ENCODE measurements at regions not wholly inside any gene's neighbourhood (a gene's known extent, or its start where the extent isn't known, plus 50 kb on each side); places are given as distances from the start of the nearest gene placed in this dataset.

DNA sequence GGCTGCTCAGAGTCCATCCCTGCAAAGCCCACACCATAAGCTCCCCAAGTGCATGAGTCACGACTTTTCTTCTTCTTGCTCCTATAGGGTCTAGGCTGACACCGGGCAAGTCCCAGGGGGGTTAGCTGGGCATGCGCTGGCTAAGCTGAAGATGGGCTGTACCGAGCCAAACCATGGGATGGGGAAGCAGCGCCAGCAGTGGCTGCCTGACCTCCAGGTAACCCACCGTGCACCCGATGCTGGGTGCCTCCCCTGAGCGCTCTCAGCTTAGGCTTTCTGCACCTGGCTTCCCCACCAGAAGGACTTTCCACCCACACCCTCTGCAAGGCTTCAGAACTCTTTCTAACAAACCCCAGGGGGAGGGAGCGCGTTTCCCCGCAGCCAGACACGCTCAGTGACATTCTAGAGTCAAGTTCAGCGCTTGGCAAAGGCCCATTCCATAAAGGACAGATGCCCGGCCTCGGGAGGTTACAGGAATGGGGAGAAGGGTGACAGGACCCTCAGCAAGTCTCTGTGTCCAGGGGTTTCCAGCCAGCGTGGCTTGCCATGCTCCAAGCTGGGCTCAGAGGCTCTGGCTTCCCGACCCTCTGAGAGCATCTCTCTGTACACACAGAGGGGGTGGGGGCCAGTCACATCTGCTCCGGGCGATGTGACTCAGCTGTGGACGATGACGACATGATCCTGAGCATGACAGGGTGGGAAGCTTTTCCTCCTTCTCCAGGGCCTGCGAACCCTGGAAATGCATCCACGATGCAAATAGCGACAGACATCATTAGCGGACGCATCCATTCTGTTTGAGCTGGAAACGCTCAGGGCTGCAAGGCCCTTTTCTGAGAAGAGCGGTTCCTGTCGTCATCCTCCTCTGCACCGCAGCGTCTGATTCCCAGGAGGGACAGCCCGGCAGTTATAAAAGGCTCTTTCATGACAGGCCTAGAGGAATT is 107.8 kb downstream of the SIK1 start:
- no peak for DNase-seq (ENCODE audit: low read depth in 2 of 3, low spot score in 1 of 3)

DNA sequence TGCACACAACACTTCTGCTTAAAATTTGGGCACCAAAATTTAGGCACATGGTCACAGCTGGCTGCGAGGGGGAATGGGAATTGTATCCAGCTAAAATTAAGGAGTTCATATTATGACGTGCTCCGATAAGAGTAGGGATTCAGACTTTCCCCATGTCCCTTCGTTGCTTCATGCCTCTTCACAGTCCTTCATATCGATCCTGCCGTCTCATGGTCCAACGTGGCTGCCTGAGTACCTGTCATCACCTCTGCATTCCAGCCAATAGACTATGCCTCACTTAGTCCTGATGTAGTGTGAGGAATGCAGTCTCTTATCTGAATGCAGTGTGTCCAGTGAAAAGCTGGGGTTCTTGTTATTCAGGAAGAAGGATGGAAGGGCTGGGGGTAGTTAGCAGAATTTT is 108.6 kb downstream of the SIK1 start:
- no peak for DNase-seq (ENCODE audit: low read depth in 2 of 3, low spot score in 1 of 3)

DNA sequence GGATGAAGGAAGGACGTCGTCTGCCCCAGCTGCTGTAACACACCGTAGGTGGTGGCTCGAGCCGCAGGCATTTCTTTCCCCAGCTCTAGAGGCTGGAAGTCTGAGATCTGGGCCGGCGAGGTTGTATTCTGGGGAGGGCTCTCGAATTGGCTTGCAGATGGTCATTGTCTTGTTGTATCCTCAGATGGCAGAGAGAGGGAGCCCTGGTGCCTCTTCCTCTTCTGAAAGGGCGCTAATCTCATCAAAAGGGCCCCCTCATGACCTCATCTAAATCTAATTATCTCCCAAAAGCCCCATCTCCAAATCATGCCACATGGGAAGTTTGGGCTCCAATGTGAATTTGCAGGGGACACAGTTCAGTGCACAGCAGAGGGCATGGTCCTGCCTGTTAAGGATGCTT is 109.0 kb downstream of the SIK1 start:
- DNase-seq (ENCODE audit: low read depth in 2 of 3, low spot score in 1 of 3), result no peak

DNA sequence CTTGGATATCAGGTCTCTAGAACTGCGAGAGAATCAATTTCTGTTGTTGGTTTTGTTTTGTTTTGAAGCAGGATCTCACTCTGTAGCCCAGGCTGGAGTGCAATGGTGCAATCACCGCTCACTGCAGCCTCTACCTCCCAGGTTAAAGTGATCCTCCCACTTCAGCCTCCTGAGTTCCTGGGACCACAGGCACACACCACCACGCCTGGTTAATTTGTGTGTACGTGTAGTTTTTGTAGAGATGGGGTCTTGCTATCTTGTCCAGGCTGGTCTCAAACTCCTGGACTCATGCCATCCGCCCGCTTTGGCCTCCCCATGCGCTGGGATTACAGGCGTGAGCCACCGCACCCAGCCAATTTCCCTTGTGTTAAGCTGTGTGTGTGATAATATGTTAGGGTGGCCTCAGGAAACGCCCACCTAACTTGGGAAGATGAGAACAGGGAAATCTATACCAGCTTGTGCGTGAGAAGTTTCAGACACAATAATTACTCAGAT is 109.6 kb downstream of the SIK1 start:
- DNase-seq (ENCODE audit: low read depth in 2 of 3, low spot score in 1 of 3), result no peak

DNA sequence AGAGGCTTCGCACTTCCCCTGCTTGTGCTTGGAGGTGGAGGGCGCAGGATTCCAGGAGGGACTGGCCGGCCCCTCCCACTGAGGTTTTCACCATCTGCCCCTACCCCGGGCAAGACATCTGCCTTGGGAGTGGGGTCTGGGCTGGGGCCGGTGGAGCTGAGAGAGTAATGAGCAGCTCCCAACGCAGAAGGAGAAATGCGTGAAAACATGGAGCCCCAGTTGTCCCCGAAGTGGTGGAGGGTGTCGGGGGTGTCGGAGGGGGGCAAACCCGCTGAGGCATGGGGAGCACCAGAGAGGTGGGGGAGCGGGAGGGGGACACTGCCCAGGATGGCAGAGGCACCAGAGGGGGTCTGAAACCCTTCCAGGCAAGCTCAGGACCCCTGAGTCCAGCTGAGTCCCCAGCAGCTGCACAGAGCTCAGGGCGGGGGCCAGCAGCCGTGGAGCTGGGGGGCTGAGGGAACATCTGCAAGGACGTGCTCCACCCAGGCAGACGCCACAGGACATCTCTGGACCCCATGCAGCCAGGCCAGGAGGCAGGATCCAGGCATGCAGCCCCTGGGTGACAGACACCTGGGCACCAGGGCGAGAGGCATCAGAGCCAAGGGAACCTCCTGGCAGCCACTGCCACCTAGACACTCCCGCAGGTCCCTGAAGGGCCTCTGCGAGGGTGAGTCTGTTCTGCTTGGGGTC is 110.6 kb downstream of the SIK1 start:
- no peak for DNase-seq (ENCODE audit: low read depth in 2 of 3, low spot score in 1 of 3)

DNA sequence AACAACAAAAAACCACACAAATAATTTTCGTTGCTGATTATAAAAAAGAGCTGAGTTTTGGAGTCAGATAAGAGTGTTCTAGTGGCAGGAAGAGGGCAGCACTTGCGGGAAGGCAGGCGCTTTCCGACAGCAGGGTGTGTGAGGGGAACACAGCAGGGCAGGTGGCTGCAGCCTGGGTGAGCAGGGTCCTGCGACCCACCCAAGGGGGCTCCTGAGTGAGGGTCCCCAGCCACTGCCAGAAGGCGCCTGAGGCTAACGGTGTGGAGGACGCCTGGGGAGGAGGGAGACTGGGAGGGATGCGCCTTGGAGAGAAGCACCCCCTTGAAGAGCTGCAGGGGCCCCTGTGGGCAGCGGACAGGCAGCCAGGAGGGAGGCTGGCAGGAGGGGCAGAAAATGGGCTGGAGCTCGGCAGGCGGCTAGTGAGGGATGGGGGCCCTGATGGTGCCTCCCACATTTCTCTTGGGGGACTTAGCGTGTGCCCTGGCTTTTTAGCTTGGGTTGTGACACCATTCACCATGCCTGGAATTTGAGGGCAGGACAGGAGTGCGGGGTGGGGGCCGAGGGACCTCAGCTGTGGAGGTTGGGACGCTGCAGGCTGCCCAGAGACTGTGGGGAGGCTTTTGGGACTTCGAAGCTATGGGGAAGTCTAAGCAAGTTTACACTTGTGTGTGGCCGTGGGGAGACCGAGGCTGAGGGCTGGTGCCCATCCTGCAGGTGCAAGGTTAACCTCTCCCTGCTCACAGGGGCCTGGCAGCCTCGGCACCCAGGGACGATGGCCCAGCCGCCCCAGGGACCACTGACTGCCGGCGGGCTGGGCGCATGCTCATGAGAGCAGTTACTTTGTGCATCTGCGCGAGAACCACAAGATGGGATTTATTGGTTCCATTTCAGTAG is 111.4 kb downstream of the SIK1 start:
- DNase-seq (ENCODE audit: low read depth in 2 of 3, low spot score in 1 of 3), result no peak

DNA sequence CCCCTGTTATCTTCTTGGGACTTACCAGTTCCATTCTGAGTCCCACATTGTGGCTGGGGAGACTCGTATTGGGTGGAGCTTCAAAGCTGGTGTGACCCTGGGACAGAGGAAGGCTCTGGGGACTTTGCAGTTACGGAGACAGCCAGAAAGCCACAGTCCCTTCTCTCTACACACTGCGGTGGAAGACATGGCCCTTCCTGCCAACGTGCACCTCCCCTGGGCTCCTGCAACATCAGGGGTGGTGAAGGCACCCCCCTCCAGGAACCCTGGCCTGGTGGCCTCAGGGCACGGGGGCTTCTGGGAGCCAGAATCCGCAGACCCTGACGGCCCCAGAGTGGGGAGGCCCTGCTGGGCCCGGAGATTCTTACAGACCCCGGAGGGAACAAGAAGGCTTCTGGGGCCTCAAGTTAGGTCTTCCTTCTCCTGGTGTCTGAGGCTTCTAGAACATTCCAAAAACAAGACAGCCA is 113.0 kb downstream of the SIK1 start:
- no peak for DNase-seq (ENCODE audit: low read depth in 2 of 3, low spot score in 1 of 3)

DNA sequence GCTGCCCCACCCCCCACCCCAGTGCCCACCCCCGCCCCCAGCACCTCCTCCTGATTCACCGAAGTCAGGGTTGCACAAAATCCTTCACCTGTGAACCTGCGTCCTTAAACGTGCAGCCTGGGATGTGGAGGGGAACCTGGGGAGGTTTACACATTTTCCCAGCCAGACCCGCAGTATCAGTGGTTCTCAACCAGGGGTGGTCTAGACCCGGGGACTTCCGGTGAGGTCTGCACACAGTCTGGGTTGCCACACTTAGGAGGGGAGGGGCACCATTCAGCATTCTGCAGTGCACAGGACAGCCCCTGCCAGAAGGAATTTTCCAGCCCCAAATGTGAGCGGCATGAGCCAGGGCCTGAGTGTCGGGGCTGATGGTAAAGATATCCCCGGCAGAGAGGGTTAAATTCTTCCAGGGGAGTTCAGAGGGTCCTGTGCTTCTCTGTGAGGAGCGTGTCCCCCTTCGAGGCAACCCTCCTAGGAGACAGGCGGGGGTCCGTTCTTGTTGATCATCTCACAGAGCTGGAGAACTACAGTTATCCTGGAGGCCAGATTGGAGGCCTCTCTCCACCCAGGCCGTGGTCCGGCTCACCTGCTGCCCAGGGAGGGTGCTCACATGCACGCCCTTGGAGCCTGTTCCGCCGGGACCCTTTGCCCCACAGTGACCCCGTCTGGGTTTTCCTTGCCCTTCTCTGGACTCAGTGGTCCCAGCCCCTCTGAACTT is 113.6 kb downstream of the SIK1 start:
- DNase-seq (ENCODE audit: low read depth in 2 of 3, low spot score in 1 of 3), result no peak

DNA sequence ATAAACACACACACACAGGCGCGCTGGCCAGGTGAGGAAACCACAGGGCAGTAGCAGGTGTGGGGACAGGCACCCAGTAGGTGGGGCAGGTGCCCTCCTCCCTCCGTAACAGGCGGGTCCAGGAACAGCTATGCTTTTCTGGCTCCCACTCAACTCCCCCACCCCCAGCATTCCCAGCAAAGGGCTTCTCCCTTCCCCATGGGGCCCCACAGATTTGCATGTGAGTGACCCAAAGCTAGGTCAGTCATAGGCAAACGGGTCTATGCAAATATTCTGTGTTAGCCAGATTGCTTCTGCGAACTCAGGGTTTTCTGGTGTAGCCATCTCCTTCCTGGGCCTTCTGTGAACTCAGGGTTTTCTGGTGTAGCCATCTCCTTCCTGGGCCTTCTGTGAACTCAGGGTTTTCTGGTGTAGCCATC is 114.2 kb downstream of the SIK1 start:
- no peak for DNase-seq (ENCODE audit: low read depth in 2 of 3, low spot score in 1 of 3)

DNA sequence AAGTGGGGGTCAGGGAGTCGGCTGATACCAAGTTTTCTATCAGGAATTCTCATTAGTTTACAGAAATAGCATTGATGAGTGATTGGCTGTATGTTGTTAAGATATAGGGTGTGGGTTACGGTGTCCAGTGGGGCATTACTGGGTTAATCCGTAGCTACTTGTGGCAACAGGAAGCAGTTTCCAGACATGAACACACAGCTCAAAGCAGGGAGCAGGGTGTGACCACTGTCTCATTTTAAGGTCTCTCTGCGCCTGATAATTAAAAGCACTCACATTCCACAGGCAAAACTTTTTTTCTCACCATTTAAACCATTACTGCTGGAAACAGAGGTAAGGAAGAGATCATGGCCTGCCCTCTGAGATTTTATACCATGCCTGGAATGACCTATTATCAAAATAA is 114.9 kb downstream of the SIK1 start:
- no peak for DNase-seq (ENCODE audit: low read depth in 2 of 3, low spot score in 1 of 3)

DNA sequence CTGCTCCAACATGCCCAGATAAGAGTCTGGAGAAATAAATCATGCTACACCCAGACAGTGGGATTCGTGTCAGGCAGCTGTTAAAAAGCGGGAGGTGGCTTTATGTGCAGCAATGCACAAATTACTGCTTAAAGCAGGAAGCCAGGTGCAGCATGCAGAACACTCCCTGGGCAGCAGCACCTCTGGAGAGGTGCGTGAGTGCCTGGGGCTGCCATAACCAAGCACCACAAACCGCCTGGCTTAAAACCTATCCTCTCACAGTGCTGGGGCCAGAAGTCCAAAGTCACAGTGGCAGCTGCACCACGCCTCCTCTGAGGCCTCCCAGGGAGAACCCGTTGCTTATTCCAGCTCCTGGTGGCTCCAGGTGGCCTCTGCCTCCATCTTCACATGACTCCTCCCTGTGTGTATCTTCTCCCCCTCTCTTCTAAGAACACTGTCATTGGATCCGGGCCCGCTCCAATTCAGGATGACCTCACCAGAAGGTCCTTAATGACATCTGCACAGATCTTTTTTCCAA is 115.6 kb downstream of the SIK1 start:
- DNase-seq (ENCODE audit: low read depth in 2 of 3, low spot score in 1 of 3), result no peak

DNA sequence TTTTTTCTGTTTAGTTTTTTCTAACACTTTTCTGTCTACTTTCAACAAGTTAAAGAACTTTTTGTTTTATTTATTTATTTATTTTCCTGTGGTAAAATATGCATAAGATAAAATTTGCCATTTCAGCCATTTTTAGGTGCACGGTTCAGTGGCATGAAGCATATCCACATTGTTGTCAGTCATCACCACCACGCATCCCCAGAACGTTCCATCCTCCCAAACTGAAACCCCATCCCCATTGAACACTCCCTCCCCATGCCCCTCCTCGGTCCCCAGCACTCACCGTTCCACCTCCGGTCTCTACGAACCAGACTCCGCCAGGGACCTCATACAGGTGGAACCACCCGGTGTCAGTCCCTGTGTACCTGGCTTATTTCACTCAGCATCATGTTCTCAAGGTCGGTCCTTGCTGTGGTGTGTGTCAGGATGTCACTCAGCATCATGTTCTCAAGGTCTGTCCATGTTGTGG is 118.1 kb downstream of the SIK1 start:
- no peak for DNase-seq (ENCODE audit: low read depth in 2 of 3, low spot score in 1 of 3)

DNA sequence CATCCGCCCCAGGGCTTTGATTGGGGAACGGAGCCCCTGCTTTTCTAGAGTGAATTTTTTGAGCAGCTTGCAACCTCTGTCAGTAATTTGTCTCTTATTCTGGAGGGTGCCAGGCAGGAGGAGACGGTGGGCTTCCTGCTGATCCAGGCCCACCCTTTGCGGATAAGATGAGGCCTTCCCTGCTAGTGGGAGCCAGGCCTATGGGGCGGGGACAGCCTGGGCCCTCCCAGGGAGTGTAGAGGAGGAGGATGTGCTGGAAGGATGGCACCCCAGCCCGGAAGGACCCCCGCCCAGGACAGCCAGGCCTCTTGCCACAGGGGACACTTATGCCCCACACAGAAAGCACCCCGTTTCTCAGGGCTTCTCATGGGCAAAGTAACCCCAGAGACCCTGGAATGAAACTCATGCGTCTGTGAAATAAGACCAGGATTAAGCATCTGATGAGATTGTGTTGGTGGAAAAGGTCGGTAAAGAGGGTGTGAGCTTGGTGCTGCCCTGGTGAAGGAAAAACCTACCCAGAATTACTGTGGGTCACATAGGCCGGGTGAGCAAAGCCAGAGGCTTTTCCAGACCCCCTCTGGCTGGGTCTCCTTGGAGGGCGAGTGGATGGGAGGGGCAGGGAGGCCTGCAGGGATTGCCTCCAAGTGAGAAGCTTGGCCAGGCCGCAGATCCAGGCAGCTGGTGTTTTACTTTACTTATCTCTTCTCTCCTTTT is 118.7 kb downstream of the SIK1 start:
- DNase-seq (ENCODE audit: low read depth in 2 of 3, low spot score in 1 of 3), result no peak

DNA sequence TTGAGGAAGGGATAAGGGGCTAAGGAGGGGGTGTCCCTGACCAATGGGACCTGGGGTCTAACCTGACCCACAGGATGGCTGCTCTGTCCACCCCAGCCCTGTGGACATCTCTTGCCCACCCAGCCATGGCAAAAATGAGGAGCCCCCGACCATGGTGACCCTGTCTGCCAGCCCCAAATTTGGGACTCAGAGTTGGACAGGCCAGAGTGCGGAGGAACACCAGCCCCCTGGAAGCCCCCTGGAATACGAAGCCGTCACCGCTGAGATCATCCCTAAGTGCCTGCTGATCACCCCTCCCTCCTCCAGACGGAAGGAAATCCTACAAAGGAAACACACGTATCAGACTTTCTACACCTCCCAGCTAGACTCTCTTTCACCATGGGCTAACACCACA is 119.3 kb downstream of the SIK1 start:
- no peak for DNase-seq (ENCODE audit: low read depth in 2 of 3, low spot score in 1 of 3)

DNA sequence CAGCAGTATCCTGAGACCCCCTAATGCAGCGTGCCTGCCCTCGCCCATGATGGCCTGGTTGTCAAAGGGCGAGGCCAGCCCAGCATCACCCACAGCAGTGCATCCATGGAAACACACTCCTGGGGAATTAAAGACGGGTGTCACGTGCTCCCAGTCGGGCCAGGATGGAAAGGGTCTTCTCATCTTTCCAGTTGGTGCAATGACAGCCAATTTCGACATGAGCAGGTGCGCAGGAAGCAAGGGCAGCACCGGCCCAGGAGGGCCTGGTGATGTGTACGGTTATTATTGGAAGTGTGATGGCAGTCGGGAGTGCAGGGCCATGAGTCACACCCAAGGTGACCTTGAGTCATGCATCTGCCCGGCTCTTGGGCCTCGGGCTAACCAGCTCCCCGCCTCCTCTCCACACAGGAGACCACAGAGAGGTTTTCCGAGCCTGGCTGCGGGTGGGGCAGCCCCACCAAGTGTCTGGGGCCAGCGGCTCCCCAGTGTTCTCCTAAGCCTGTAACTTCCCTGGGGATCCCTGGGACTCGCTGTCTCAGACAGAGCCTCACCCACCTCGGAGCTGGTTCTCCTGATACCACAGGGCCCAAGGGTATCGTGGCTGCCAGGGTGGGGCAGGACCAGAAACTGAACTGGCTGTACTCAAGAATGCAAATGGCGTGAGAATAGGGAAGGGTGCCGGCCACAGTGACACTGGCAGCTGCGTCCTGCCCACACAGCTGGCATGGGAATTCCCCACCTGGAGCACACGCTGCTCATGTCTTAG is 119.8 kb downstream of the SIK1 start:
- DNase-seq (ENCODE audit: low read depth in 2 of 3, low spot score in 1 of 3), result peak in 1 of 3 donors; percentile 2

DNA sequence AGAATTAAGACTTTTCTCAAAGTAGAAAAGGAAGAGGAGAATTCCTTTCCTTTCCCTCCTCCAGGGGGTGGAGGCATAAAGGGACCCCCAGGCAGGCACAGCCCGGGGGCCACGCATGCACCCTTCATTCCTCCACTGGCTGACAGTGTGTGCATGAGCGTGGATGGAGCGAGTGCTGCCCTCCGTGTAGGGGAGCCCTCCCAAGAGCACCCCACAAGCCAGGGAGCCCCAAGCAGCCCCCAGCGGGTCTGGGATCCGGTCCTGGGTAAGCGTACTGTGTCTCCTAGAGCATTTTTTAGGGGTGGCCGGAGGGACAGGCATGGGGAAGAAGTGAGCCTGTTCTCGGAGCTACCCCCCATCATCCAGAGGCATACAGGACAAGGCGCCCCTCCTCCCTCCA is 120.5 kb downstream of the SIK1 start:
- DNase-seq (ENCODE audit: low read depth in 2 of 3, low spot score in 1 of 3), result no peak

DNA sequence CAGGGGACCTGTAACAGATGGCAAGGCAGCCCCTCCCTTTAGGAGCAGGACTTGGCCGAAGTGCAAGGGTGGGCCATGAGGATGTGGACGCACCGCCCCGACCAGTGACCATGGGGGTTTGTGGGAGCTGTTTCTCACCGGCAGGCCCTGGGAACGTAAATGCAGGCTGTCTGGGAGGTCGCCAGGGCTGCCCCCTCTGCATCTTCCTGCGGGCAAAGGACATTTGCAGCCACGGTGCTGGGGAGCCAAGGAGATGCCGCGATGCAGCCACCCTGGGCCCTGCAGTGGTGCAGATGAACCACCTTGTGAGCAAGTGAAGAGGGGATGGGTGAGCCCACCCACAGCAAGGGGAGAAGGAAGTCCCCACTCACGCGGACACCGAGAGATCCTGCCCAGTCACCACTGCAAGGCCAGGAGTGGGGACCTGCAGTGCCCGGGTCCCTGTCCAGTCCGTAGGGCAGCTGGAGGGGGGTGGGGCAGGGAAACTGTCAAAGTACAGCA is 121.1 kb downstream of the SIK1 start:
- DNase-seq (ENCODE audit: low read depth in 2 of 3, low spot score in 1 of 3), result no peak

DNA sequence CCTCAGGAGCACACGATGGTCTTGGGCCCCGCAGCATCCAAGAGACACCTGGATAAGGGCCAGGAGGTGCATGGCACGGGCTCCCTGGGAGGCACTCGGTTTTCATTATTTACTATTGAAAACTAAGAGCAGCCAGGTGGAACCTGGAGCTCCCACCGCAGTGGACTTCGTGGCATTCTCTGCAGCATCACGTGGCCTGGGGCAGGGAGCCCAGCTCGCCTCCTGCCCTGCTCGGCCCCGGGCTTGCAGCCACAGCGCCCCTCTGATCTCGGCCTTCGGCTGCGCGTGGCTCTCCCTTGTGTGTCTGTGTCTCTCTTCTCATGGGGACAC is 121.6 kb downstream of the SIK1 start:
- DNase-seq (ENCODE audit: low read depth in 2 of 3, low spot score in 1 of 3), result no peak

Data from stimulated activated CD4-positive, alpha-beta T cell treated with anti-CD3 and anti-CD28 coated beads, Interleukin-12 subunit alpha, Interleukin-12 subunit beta, amount 100 ng/mL, for 48 hours (primary cell).